ENCODE measurements at regions not wholly inside any gene's neighbourhood (a gene's known extent, or its start where the extent isn't known, plus 50 kb on each side); places are given as distances from the start of the nearest gene placed in this dataset.

DNA sequence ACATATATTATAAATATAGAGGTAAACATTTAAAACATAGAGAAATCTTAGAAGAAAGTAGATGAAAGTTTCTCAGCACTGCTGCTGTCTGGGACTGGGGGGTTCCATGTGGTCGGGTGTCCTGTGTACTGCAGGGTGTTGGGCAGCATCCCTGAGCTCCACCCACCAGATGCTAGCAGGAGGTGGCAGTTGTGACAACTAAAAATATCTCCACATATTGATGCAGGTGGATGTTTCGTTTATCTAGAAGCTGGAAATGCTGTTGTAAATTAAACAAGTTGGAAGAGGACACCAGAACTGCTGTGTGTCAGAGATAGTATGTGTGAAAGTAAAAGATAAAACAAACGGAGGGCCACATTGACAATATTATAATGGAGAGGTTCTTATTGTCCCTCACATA is 297.1 kb upstream of the USP9Y start:
- Histone ChIP-seq H3K4me3 (no peak overlapping the region), H3K27me3 (no peaks in the 10 kb centered on the region), H3K27ac (no peak overlapping the region), H3K36me3 (no peaks in the 10 kb centered on the region), H3K4me1 (no peaks in the 10 kb centered on the region), H3K9me3 (no peaks in the 10 kb centered on the region)
- WGBS, 2 donors (ENCODE audit: low coverage in 1 of 2) = 100% methylated on average over 1 of the region's 3 CpGs; no CpG with 5 or more reads in 1 of the 2 donors
- intact Hi-C loops (cut with DNase I; ENCODE audit: low total_unique reads) (no loop called here), in situ Hi-C loops (cut with MboI; ENCODE audit: low pct_ligation_motif_present in 1 of 4, low pct_unique_long_range_greater_than_20kb in 1 of 4, low sequenced_read_pairs in 3 of 4) (no loop called here)
- DNase-seq = no peak
- TF ChIP-seq, protein P1, sequence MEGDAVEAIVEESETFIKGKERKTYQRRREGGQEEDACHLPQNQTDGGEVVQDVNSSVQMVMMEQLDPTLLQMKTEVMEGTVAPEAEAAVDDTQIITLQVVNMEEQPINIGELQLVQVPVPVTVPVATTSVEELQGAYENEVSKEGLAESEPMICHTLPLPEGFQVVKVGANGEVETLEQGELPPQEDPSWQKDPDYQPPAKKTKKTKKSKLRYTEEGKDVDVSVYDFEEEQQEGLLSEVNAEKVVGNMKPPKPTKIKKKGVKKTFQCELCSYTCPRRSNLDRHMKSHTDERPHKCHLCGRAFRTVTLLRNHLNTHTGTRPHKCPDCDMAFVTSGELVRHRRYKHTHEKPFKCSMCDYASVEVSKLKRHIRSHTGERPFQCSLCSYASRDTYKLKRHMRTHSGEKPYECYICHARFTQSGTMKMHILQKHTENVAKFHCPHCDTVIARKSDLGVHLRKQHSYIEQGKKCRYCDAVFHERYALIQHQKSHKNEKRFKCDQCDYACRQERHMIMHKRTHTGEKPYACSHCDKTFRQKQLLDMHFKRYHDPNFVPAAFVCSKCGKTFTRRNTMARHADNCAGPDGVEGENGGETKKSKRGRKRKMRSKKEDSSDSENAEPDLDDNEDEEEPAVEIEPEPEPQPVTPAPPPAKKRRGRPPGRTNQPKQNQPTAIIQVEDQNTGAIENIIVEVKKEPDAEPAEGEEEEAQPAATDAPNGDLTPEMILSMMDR (IDR thresholded peaks at IDR 0.05) = no peak
- TF ChIP-seq POLR2A (IDR thresholded peaks at IDR 0.05) (no peak), EP300 (IDR thresholded peaks at IDR 0.05; ENCODE audit: low read depth) (no peak), POLR2AphosphoS5 (IDR thresholded peaks at IDR 0.05) (no peak)

DNA sequence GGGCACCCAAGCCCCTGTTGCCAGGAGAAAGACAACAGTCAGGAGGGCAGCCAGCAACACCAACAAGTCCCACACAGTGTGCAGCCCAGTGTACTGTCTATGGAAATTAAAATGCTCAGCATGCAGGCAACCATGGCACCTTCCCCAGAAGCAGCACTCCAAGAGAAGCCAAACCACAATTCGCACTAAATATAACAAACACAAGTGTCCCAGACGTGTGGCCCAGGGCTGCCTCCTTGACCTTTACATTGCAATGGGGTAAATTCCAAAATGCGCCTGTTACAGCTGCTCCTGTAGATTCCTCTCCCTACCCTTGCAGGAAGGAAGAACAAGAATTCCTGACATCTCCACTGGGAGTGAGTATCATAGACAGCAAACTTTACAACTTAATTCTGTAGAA is 292.8 kb upstream of the USP9Y start:
- H3K4me3 ChIP-seq = no peak overlapping the region
- TF ChIP-seq EP300 (IDR thresholded peaks at IDR 0.05; ENCODE audit: low read depth) (no peak), POLR2A (IDR thresholded peaks at IDR 0.05) (no peak), POLR2AphosphoS5 (IDR thresholded peaks at IDR 0.05) (no peak)
- TF ChIP-seq, protein P1 (IDR thresholded peaks at IDR 0.05) = no peak
- no peak overlapping the region for H3K27ac ChIP-seq
- H3K27me3 ChIP-seq = no peaks in the 10 kb centered on the region
- in situ Hi-C loops (cut with MboI; ENCODE audit: low pct_ligation_motif_present in 1 of 4, low pct_unique_long_range_greater_than_20kb in 1 of 4, low sequenced_read_pairs in 3 of 4) (no loop called here), intact Hi-C loops (cut with DNase I; ENCODE audit: low total_unique reads) (no loop called here)
- no peaks in the 10 kb centered on the region for H3K9me3 ChIP-seq
- no peaks in the 10 kb centered on the region for H3K4me1 ChIP-seq
- no CpG with 5 or more reads among the region's 3 CpGs for WGBS, 2 donors (ENCODE audit: low coverage in 1 of 2)
- DNase-seq = no peak
- H3K36me3 ChIP-seq = no peaks in the 10 kb centered on the region

DNA sequence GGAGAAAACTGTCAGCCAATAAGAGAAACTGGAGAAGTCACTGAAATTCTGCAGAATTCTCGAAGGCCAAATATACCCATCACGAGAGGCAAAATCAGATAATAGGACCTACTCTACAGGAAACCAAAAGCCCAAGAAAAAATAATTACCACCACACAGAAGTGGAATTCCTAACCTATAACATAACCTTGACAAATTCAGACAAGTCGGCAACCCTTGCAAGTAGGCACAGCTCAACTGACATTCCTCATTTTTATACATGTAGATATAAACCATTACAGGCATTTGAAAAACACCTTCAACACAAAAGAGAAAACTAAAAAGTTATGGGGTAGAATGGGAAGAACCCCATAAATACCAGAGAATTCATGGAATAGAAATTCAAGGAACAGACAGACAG is 290.3 kb upstream of the USP9Y start:
- intact Hi-C loops (cut with DNase I; ENCODE audit: low total_unique reads) (no loop called here), in situ Hi-C loops (cut with MboI; ENCODE audit: low pct_ligation_motif_present in 1 of 4, low pct_unique_long_range_greater_than_20kb in 1 of 4, low sequenced_read_pairs in 3 of 4) (no loop called here)
- Histone ChIP-seq H3K4me3 (no peak overlapping the region), H3K4me1 (no peaks in the 10 kb centered on the region), H3K27me3 (no peaks in the 10 kb centered on the region), H3K9me3 (no peaks in the 10 kb centered on the region), H3K27ac (no peak overlapping the region), H3K36me3 (no peaks in the 10 kb centered on the region)
- WGBS, 2 donors (ENCODE audit: low coverage in 1 of 2) = 88% methylated on average over 1 of the region's 3 CpGs; no CpG with 5 or more reads in 1 of the 2 donors
- DNase-seq = no peak
- TF ChIP-seq POLR2A (IDR thresholded peaks at IDR 0.05) (no peak), EP300 (IDR thresholded peaks at IDR 0.05; ENCODE audit: low read depth) (no peak), POLR2AphosphoS5 (IDR thresholded peaks at IDR 0.05) (no peak)
- TF ChIP-seq, protein P1 (IDR thresholded peaks at IDR 0.05) = no peak

DNA sequence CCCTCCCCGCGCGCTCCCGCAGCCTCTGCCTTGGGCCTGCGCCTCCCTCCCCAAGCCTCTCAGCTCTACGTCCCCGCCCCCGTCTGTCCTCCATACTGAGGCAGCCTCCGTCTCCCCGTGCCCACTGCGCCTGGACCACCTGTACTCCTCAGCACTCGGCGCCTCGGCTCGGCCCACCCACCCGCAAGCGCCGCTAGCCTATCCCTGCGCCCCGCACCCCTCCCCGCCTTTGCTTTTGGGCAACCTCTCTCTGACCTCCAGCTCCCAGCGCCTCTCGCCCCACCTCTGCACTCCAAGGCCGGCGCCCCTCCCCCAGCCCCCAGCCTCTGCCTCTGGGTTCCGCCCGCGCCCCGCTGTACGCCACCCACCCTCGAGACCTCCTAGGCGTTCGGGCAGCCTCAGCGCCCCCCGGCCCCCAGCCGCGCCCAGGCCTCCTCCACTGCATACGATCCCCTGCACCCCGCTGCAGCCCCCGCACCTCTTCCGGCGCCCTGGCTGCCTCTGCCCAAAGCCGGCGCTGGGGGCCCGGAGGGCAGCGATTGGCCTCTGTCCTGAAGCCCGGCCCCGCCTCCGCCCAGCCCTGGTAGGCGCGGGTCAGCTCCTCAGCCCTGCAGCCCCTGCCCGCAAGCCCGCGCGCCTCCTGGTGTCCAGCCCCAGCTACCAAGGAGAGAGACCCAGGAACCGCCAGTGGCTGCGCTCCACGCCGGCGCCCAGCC is 279.8 kb upstream of the USP9Y start:
- H3K27ac ChIP-seq = peak overlapping the region in 2 of 4 donors; percentile 63 to 78
- in situ Hi-C loops (cut with MboI; ENCODE audit: low pct_ligation_motif_present in 1 of 4, low pct_unique_long_range_greater_than_20kb in 1 of 4, low sequenced_read_pairs in 3 of 4) (no loop called here), intact Hi-C loops (cut with DNase I; ENCODE audit: low total_unique reads) (no loop called here)
- peak overlapping the region in 2 of 4 donors; percentile 45 to 56 for H3K4me3 ChIP-seq
- TF ChIP-seq POLR2A (IDR thresholded peaks at IDR 0.05) (no peak), EP300 (IDR thresholded peaks at IDR 0.05; ENCODE audit: low read depth) (no peak), POLR2AphosphoS5 (IDR thresholded peaks at IDR 0.05) (no peak)
- TF ChIP-seq, protein P1 (IDR thresholded peaks at IDR 0.05) = peak in 4 of 5 experiments; percentile 25 to 54 (median 28)
- DNase-seq = no peak
- no peaks in the 10 kb centered on the region for H3K36me3 ChIP-seq
- no peaks in the 10 kb centered on the region for H3K4me1 ChIP-seq
- WGBS, 2 donors (ENCODE audit: low coverage in 1 of 2) = no CpG with 5 or more reads among the region's 60 CpGs
- H3K9me3 ChIP-seq = no peaks in the 10 kb centered on the region
- H3K27me3 ChIP-seq = no peaks in the 10 kb centered on the region

All from transverse colon (tissue), 4 donors.